Natural killer cell (primary cell): ENCODE measurements at regions not wholly inside any gene's neighbourhood (a gene's known extent, or its start where the extent isn't known, plus 50 kb on each side); places are given as distances from the start of the nearest gene placed in this dataset.
A peak's percentile ranks its signal among the peaks of the same experiment; 100 is the strongest.

Experiments used
- ATAC-seq, 3 donors: fragments of 150-1000 bp in 2 of 3; fragments of 200-7000 bp in 1 of 3; cut with Tn5 transposase; 1 replicate in 1 of 3; 2 replicates in 2 of 3; pipeline ENCODE4 v1.10.0; 2021; ENCODE audit warnings: mild to moderate bottlenecking in 2 of 3, moderate library complexity in 2 of 3
- DNase-seq, 2 donors: peaks; one replicate each; pipeline versions ENCODE4 v3.0.0 to v3.0.0-alpha.2; 2013 to 2021; ENCODE audit warnings: mixed read lengths in 1 of 2
- H3K27ac ChIP-seq: one replicate; pipeline ENCODE4 v1.5.1; 2013; ENCODE audit warnings: mild to moderate bottlenecking, low read length
- H3K27me3 ChIP-seq: one replicate; pipeline ENCODE4 v1.6.1; 2013; ENCODE audit warnings: low read length; ENCODE audit not compliant: control insufficient read depth, insufficient read depth
- H3K36me3 ChIP-seq: one replicate; pipeline ENCODE4 v1.6.1; 2013; ENCODE audit warnings: low read length; ENCODE audit not compliant: control insufficient read depth, insufficient read depth
- H3K4me1 ChIP-seq: one replicate; pipeline ENCODE4 v1.6.1; 2013; ENCODE audit warnings: low read length; ENCODE audit not compliant: control insufficient read depth, insufficient read depth
- H3K4me3 ChIP-seq: one replicate; pipeline ENCODE4 v1.5.1; 2013; ENCODE audit warnings: low read length
- H3K9me3 ChIP-seq: one replicate; pipeline ENCODE4 v1.6.1; 2013; ENCODE audit warnings: low read length; ENCODE audit not compliant: control insufficient read depth, insufficient read depth
- H3K27ac Mint-ChIP-seq, 2 donors: one replicate each; pipeline ENCODE4 v1.8.0; 2022; ENCODE audit warnings: mild to moderate bottlenecking in 2 of 2, mixed read lengths in 2 of 2, moderate library complexity in 1 of 2
- H3K27me3 Mint-ChIP-seq, 2 donors: one replicate each; pipeline ENCODE4 v1.8.0; 2022; ENCODE audit warnings: low read depth in 2 of 2, mixed read lengths in 2 of 2
- H3K36me3 Mint-ChIP-seq: one replicate; pipeline ENCODE4 v1.8.0; 2022; ENCODE audit warnings: mixed read lengths
- H3K4me1 Mint-ChIP-seq, 2 donors: one replicate each; pipeline ENCODE4 v1.8.0; 2022; ENCODE audit warnings: mixed read lengths in 2 of 2
- H3K4me3 Mint-ChIP-seq: one replicate; pipeline ENCODE4 v1.8.0; 2022; ENCODE audit warnings: mild to moderate bottlenecking, moderate library complexity, mixed read lengths
- H3K9me3 Mint-ChIP-seq, 2 donors: one replicate each; pipeline ENCODE4 v1.8.0; 2022; ENCODE audit warnings: mixed read lengths in 2 of 2
- WGBS: methylation state at CpG from one replicate; pipeline ENCODE4 v1.1.7; 2013; ENCODE audit warnings: missing lambda C conversion rate; ENCODE audit not compliant: insufficient coverage; 5-methylcytosine and 5-hydroxymethylcytosine counted together
- intact Hi-C: fragments of 100-400 bp; cut with micrococcal nuclease; formaldehyde crosslinking; loops from one replicate; pipeline ENCODE4 v1.14.2; 2022
- TF ChIP-seq, protein P1 (sequence below): fragments of 200-600 bp; IDR thresholded peaks from one replicate; pipeline ENCODE4 v1.8.0; 2022; ENCODE audit warnings: antibody characterized with exemption

DNA sequence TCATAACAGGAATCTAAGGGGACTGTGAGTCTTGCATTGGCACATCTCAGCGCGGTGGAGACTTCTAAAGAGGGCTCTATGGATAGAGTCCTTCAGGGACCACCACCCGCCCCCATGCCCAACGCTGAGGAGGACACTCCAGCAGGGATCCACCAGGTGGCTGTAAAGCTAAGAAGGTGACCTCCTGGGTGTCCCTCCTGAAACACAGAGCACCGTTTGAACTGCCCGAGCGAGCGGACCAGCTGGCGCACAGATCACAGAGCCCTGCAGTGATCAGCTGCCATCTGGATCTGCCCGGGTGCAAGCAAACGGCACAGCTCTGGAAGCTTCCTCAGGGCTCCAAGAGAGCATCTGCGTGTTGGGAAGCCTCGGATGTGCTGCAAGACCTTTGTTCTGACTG, 51.3 kb upstream of the LYST start:
- no peaks in the 10 kb centered on the region for H3K36me3 ChIP-seq
- no peaks in the 10 kb centered on the region for H3K27me3 Mint-ChIP-seq
- peaks cover 6 to 25% of the 10 kb centered on the region in 2 donors for H3K4me1 Mint-ChIP-seq
- 97% methylated on average over 13 of the region's 13 CpGs for WGBS
- no peak overlapping the region for H3K27ac ChIP-seq
- TF ChIP-seq, protein P1, sequence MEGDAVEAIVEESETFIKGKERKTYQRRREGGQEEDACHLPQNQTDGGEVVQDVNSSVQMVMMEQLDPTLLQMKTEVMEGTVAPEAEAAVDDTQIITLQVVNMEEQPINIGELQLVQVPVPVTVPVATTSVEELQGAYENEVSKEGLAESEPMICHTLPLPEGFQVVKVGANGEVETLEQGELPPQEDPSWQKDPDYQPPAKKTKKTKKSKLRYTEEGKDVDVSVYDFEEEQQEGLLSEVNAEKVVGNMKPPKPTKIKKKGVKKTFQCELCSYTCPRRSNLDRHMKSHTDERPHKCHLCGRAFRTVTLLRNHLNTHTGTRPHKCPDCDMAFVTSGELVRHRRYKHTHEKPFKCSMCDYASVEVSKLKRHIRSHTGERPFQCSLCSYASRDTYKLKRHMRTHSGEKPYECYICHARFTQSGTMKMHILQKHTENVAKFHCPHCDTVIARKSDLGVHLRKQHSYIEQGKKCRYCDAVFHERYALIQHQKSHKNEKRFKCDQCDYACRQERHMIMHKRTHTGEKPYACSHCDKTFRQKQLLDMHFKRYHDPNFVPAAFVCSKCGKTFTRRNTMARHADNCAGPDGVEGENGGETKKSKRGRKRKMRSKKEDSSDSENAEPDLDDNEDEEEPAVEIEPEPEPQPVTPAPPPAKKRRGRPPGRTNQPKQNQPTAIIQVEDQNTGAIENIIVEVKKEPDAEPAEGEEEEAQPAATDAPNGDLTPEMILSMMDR: no peak
- no peak for ATAC-seq
- H3K27ac Mint-ChIP-seq: no peak overlapping the region
- H3K4me3 Mint-ChIP-seq: no peak overlapping the region
- H3K4me3 ChIP-seq: no peak overlapping the region
- no peaks in the 10 kb centered on the region for H3K9me3 Mint-ChIP-seq
- H3K4me1 ChIP-seq: peaks cover 34% of the 10 kb centered on the region
- intact Hi-C loops: no loop called here
- no peaks in the 10 kb centered on the region for H3K27me3 ChIP-seq
- H3K9me3 ChIP-seq: no peaks in the 10 kb centered on the region
- H3K36me3 Mint-ChIP-seq: no peaks in the 10 kb centered on the region
- DNase-seq: no peak

DNA sequence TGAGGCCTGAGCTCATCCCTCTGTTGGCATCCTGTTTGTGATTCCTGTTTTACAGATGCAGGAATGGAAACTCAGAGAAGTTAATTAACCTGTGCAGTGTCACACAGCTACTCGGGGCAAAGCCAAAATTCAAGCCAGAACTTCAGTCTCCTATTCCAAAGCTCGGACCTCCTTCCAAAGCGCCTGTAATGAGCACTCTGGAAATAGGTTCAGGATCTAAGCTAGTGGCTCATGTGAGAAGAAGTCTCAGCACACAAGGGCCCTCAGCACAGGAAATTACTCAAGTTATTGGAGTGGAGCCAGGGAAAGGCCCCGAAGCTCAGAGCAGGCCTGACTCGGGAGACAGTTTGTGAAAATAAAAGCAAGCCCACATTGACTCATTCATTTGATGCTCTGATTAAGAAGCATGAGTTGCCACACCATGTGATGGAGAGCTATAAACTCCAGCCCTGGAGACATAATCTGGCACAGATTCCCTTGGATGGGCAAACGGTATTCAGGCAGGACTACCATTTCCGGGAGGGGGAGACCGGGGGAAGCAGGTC, 50.6 kb upstream of the LYST start:
- Histone ChIP-seq H3K9me3 (no peaks in the 10 kb centered on the region), H3K4me3 (no peak overlapping the region), H3K27ac (peak overlapping the region; percentile 49), H3K27me3 (no peaks in the 10 kb centered on the region), H3K36me3 (no peaks in the 10 kb centered on the region), H3K4me1 (peaks cover 31% of the 10 kb centered on the region)
- WGBS: 25% methylated on average over 8 of the region's 8 CpGs
- Mint-ChIP-seq H3K9me3 (no peaks in the 10 kb centered on the region), H3K27me3 (no peaks in the 10 kb centered on the region), H3K4me1 (peaks cover 0 to 19% of the 10 kb centered on the region in 2 donors), H3K36me3 (no peaks in the 10 kb centered on the region), H3K4me3 (no peak overlapping the region), H3K27ac (peak overlapping the region in 1 of 2 donors; percentile 87)
- DNase-seq (peak in 1 of 2 donors; percentile 84), ATAC-seq (peak; percentile 67 to 84 (median 78))
- intact Hi-C loops: no loop called here
- TF ChIP-seq, protein P1: no peak
